Activated T-cell treated with anti-CD3 and anti-CD28 coated beads, Interleukin-2, amount 50 U/mL, for 1 hour (primary cell): ENCODE measurements at regions not wholly inside any gene's neighbourhood (a gene's known extent, or its start where the extent isn't known, plus 50 kb on each side); places are given as distances from the start of the nearest gene placed in this dataset.

Source experiments
- DNase-seq: peaks from one replicate; pipeline ENCODE4 v3.0.0-alpha.2; 2020

DNA sequence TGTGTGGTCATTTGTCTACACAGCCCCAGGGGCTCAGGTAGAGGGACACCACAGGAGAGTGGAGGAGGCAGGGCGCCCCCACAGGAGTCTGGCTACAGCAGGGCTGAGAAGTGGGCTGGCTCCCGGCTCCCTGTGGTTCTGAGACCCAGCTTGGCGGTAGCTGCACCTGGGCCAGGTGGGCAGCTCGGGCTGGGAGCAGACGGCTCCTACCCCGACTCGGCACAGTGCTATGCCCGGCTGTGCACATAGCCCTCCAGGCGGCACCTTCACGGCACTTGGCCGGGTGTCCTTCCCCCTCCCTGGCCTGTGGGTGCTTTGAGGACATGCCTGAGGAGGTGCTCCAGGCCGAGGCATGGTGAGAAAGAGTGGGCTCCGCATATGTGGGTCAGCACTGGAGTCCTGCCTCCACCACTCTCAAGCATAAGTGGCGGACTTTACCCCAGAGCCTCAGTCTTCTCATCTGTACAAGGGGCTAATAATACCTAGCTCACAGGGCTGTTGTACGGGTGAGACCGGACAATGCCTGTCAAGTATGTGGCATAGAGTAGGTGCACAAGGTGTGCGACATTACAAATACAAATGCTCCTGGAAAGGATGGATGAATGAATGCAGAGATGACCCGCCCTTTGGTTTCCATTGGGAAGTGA, 50.1 kb upstream of the JPH3 start:
- DNase-seq, result no peak

DNA sequence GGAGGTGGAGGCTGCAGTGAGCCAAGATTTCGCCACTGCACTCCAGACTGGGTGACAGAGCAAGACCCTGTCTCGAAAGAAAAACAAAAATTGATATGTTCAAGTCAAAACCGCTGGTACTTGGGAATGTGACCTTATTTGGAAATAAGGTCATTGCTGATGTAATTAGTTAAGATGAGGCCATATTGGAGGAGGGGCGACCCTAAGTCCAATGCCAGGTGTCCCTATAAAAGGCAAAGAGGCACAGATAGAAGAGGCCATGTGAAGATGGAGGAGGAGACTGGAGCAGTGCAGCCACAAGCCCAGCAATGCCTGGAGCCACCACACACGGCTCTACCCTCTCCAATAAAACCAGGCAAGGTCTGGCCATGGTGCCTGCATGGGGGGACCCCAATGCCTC, 50.8 kb upstream of the JPH3 start:
- DNase-seq, result no peak

DNA sequence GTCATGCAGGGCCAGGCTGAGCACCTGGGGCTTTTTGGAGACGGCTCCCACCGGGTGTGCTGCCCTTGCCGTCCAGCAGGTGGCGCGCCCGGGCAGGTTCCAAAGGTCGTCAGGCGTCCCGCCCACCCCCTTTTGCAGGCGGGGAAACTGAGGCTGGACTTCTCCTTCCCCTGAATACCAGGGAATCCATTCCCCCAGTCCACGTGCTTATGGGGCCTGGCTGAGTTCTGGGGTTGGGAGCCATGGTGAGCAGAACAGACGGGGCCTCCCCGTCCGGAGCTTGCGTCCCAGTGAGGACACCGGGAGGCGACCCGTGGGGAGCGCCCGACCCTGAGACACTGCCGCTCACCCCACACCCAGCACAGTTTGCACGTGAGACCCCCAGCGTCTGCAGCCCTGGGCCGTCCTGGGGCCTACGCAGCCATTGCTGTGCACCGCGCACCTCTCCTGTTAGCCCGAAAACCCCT, 51.8 kb upstream of the JPH3 start:
- DNase-seq, result peak; percentile 68

DNA sequence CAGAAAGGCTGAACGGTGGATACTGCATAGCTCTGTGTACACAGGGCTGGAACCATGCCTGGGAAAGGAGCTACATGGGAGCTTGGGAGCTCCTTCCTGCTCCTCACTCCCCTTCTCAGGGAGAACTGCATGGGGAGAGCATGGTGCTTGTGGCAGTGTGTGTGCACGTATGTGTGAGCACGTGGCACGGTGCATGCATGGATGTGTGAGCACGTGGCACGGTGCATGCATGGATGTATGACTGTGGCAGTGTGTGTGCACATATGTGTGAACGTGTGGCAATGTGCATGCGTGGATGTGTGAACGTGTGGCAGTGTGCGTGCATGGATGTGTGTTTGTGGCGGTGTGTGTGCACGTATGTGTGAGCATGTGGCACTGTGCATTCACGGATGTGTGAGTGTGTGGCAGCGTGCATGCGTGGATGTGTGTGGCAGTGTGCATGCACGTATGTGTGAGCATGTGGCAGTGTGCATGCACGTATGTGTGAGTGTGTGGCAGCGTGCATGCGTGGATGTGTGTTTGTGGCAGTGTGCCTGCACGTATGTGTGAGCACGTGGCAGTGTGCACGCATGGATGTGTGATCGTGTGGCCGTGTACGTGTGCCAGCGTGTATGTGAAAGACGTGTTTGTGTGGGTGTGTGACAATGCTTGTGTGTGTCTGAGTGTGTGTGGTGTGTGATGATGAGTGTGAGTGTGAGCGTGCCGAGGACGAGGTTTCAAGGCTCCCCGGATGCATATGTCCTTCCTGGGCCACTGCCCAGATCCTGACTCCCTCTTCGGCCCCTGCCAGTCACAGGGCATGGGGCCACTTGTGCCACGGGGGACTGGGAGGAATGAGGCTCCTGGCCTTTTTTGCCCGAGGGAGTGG, 52.4 kb upstream of the JPH3 start:
- no peak for DNase-seq

DNA sequence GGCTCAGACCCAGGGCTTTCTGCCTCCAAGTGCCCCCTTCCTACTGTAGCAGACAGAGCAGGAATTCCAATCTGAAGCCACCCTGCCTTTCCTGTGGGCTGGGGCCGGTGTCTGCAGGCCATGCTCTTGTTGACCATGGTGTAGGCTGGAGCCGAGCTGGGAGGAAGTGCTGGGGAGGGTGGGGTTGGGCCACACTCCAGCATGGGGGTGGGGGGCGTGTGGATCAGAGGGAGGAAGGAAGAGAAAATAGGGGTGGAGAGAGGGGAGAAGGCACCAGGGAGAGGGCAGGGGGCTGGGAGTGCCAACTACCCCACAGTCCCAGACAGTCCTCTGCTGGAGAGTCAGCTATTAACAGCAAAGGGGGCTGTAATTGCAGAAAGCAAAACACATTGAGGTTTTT, 54.3 kb upstream of the JPH3 start:
- no peak for DNase-seq

DNA sequence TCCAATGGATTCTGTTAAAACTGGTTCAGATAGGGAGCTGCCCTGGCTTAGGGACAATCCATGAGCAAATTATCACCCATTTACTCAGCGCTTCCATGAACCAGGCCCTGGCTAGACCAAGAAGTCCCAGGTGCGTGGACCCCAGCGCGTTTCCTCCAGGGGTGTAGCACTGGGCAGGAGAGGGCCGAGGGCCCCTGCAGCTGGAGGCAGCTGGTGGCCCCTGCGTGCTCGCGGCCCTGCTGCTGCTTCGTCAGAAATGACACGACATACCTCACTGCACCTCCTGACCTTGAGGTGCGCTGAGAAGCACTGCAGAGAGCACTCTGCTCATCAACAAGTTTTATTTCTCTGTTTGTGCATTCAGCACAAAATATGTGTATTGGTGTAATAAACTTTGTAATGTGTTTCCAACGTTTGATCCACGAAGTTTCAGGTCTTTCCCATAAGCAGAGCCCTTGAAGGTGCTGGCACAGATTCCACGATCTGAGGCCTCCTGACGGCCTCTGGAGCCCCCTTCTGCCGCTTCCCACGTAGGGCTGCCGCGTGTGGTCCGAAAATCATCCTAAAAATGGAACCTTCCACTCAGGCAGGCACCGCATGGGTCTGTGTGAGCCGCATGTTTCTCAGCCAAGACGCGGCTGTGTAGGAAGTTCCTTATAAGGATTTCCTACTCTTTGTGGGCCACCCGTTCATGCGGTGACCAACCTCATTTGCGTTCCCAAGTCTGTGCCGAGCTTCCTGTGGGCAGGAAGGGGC, 50.8 kb upstream of the ZCCHC14 start:
- DNase-seq, result no peak

DNA sequence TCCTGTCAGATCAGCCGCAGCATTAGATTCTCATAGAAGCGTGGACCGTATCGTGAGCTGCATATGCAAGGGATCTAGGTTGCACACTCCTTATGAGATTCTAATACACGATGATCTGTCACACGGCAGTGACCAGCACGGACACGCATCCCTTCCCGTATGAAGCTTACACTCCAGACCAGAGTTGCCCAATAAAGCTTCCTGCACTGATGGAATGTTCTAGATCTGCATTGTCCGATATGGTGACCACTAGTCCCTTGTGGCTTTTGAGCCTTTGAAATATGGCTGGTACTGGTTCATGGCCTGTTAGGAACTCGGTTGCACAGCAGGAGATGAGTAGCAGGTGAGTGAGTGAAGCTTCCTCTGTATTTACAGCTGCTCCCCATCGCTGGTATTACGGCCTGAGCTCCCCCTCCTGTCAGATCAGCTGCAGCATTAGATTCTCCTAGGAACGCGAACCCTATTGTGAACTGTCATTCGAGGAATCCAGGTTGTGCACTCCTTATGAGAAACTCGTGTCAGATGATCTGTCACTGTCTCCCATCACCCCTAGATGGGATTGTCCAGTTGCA, 49.8 kb upstream of the ZCCHC14 start:
- no peak for DNase-seq
